GM10266 (cell line): ENCODE measurements at regions not wholly inside any gene's neighbourhood (a gene's known extent, or its start where the extent isn't known, plus 50 kb on each side); places are given as distances from the start of the nearest gene placed in this dataset.
A peak's percentile ranks its signal among the peaks of the same experiment; 100 is the strongest.

Source experiments
- DNase-seq: peaks from one replicate; pipeline ENCODE4 v3.0.0; 2012; ENCODE audit errors: extremely low spot score
- TF ChIP-seq, protein P1 (sequence below): IDR thresholded peaks from 2 replicates; pipeline ENCODE4 v1.5.1; 2012; ENCODE audit warnings: mild to moderate bottlenecking, low read depth; ENCODE audit not compliant: control insufficient read depth, insufficient read depth; ENCODE audit errors: missing control alignments

DNA sequence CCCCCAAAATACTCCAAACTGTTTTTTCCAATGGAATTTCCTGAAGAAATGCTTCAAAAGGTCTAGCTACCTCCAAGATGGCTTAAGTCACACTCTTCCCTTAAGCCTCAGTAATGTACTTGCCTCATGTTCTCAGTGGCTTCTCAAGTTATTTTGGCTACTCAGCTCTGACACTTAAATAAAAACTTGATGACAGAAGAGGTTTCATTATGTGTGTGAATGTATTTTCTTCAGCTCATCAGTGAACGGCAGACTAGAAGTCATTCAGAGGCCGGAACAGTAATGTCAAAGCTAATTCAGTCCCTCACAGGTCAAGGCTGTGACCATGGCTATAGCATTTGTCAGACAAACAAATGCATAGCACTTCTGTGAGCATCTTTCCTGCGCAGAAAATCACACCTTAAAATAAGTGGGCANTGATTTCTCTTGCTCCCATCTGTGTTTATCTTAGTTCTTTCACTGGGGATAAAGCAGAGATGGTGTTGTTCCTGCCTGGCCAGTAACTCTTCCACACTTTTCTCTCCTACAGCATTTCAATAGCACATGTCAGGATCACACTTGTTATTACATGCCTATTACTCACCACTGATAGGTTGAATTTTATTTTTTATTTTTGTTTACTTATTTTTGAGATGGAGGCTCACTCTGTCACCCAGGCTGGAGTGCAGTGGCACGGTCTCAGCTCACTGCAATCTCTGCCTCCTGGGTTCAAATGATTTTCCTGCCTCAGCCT lies 68.5 kb upstream of the PLCL2 start:
- TF ChIP-seq, protein P1, sequence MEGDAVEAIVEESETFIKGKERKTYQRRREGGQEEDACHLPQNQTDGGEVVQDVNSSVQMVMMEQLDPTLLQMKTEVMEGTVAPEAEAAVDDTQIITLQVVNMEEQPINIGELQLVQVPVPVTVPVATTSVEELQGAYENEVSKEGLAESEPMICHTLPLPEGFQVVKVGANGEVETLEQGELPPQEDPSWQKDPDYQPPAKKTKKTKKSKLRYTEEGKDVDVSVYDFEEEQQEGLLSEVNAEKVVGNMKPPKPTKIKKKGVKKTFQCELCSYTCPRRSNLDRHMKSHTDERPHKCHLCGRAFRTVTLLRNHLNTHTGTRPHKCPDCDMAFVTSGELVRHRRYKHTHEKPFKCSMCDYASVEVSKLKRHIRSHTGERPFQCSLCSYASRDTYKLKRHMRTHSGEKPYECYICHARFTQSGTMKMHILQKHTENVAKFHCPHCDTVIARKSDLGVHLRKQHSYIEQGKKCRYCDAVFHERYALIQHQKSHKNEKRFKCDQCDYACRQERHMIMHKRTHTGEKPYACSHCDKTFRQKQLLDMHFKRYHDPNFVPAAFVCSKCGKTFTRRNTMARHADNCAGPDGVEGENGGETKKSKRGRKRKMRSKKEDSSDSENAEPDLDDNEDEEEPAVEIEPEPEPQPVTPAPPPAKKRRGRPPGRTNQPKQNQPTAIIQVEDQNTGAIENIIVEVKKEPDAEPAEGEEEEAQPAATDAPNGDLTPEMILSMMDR, result no peak
- peak; percentile 64 for DNase-seq

DNA sequence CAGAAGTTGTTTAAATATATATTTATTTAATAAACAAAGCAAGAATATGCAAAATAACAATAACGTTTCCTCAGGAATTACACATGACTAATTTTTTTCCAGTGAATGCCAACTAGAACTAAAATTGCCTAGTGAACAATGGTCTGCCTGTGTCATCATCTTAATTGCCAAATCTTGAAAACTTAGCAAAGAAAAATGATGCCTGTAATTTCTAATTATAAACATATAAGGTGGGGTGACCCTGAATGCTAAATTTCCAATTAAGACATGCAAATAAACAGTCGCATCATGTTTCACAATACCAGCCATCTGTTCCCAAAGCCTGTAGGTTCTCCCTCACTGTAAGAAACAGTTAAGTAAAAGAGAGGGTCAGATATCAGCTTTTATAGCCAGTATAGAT lies 67.6 kb upstream of the PLCL2 start:
- DNase-seq, result no peak
- TF ChIP-seq, protein P1, result no peak

DNA sequence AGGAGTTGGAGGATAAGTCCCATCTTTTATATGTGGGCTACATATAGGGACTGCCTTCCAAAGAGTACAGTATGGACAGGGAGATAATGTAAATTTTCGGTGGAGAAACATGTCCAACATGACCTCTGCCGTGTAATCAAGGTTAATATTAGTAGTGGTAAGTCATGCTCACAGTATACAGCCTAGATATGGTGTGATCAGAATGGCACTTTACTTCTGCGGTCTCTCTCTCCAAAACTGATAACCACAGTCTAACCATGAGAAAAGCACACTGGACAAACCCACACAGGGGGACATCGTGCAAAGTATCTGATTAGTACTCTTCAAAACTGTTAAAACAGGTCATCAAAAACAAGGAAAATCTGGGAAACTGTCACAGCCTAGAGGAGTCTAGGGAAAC lies 66.6 kb upstream of the PLCL2 start:
- DNase-seq, result no peak

DNA sequence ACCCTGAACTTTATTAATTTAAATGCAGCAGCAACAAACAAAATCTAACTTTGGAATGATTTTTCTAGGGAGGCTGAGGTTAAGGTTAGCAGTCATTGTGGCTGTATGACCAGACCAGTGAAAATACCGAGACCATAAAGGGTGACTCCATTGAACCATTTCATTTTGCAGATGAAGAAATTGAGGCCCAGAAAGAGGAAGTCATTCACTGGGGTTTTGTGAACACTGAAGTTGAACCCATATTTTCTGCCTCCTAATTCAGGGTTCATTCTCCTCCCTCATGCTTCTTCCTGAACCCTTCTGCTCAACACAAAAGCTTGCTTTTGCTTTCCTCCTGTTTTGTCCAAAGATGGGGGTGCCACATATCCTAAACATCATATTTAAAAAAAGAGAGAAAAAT lies 65.8 kb upstream of the PLCL2 start:
- DNase-seq, result no peak
- TF ChIP-seq, protein P1, result no peak

More for the DNA sequence above, 66.6 kb upstream of the PLCL2 start:
- TF ChIP-seq, protein P1, result no peak

DNA sequence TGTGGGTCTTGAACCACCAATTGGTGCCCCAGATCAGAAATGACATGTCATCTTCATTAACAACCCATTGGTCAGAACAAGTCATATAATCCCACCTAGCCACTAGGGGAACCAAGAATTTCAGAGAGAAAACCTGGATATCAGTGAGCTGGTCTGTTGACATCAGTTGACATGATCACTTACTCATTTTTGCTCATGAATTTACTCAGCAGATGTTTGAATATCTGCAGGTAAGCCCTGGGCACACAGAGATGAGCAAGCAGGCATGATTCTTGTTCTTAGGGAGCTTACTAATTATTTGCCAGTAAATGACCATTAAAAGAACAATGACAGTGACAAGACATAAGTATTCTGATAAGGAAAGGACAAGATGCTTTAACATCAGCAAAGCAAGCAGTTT lies 64.3 kb upstream of the PLCL2 start:
- no peak for DNase-seq
- TF ChIP-seq, protein P1, result no peak

DNA sequence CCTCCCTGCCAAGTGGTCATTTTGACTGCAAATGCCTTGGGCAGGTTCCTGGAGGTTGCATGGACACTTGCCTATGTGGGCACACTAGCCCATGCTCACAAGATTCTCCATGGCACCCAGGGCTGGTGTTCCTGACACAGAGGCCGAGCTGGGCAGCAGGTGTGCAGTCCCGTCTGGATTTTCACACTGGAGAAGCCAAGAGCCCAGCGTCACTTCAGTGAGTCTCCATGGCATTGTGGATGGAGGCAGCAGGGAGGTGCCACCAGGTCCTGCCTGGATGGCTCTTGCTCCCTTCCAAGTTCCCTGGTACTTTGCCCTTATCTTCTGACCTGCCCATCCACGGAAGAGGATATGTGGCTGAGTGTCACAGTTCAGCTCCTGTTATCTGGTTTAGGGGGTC lies 63.7 kb upstream of the PLCL2 start:
- no peak for DNase-seq
- TF ChIP-seq, protein P1, result no peak

DNA sequence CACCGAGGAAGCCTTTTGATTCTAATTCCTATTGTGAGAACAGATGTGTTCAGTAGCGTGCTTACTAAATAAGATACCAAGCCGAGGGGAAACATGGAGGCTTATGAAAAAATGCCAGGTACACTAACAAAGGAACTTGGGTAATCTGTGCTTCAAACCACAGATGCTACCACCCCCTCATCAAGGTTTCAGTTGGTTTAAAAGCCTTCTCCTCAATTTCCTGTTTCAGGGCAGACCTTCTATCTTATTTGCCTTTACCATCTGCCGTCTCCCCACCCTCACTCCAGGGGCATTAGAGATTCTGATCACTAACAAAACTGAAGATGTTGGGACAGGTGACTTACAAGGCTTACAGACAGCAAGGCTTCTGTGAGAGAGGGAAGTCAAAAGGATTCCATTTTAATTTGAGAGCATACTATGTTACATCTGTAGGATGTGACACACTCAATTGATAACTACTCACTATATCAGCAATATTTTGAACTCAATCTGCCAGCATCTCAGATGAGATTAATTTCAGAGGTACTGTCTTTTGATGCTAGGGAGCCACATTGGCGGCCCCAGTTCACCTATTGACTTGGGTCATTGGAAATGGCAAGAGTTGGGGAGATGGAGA lies 60.6 kb upstream of the PLCL2 start:
- TF ChIP-seq, protein P1, result no peak
- DNase-seq, result peak; percentile 17
